ENCODE measurements at regions not wholly inside any gene's neighbourhood (a gene's known extent, or its start where the extent isn't known, plus 50 kb on each side); places are given as distances from the start of the nearest gene placed in this dataset.

GRCh38 chr2:237178396-237178795, 92.7 kb downstream of the COPS8 start:
- TF ChIP-seq, protein P1, sequence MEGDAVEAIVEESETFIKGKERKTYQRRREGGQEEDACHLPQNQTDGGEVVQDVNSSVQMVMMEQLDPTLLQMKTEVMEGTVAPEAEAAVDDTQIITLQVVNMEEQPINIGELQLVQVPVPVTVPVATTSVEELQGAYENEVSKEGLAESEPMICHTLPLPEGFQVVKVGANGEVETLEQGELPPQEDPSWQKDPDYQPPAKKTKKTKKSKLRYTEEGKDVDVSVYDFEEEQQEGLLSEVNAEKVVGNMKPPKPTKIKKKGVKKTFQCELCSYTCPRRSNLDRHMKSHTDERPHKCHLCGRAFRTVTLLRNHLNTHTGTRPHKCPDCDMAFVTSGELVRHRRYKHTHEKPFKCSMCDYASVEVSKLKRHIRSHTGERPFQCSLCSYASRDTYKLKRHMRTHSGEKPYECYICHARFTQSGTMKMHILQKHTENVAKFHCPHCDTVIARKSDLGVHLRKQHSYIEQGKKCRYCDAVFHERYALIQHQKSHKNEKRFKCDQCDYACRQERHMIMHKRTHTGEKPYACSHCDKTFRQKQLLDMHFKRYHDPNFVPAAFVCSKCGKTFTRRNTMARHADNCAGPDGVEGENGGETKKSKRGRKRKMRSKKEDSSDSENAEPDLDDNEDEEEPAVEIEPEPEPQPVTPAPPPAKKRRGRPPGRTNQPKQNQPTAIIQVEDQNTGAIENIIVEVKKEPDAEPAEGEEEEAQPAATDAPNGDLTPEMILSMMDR (IDR thresholded peaks at IDR 0.05), result no peak
- TF ChIP-seq POLR2A (IDR thresholded peaks at IDR 0.05) (no peak), EP300 (IDR thresholded peaks at IDR 0.05) (no peak), POLR2AphosphoS5 (IDR thresholded peaks at IDR 0.05) (no peak)

Measured in suprapubic skin (tissue), 4 donors.